H1 (cell line): ENCODE measurements at regions not wholly inside any gene's neighbourhood (a gene's known extent, or its start where the extent isn't known, plus 50 kb on each side); places are given as distances from the start of the nearest gene placed in this dataset.

Source experiments
- CHD2 ChIP-seq: IDR thresholded peaks from 2 replicates; pipeline ENCODE4 v1.6.1; 2012; ENCODE audit warnings: low read length, improper control_type of control experiment
- CTBP2 ChIP-seq: IDR thresholded peaks from 2 replicates; pipeline ENCODE4 v1.7.0; 2011; ENCODE audit warnings: borderline replicate concordance, mild to moderate bottlenecking, moderate library complexity, mixed read lengths, low read length; ENCODE audit not compliant: insufficient read depth, insufficient read length
- EZH2 ChIP-seq: fragments of 200-600 bp; sonication (generic); IDR thresholded peaks from 2 replicates; pipeline ENCODE4 v1.7.1; 2012; ENCODE audit warnings: low read depth, mild to moderate bottlenecking, moderate library complexity, low read length, inconsistent platforms; ENCODE audit not compliant: severe bottlenecking
- JUND ChIP-seq: IDR thresholded peaks from 2 replicates; pipeline ENCODE4 v1.6.1; 2011; ENCODE audit warnings: mild to moderate bottlenecking, improper control_type of control experiment, low read length
- KDM1A ChIP-seq: fragments of 200-600, 300-600 bp; sonication (generic); IDR thresholded peaks from 2 replicates; pipeline ENCODE4 v1.7.1; 2016; ENCODE audit warnings: mild to moderate bottlenecking, low read length, borderline replicate concordance
- RAD21 ChIP-seq, 2 experiments: IDR thresholded peaks in 1 of 2; conservative IDR thresholded peaks in 1 of 2; 2 replicates each; pipeline ENCODE4 v1.6.1; 2011; ENCODE audit warnings: low read depth in 2 of 2, low read length in 2 of 2, improper control_type of control experiment in 1 of 2, inconsistent platforms in 1 of 2, mild to moderate bottlenecking in 1 of 2, moderate library complexity in 1 of 2
- TBP ChIP-seq: IDR thresholded peaks from 2 replicates; pipeline ENCODE4 v1.6.1; 2011; ENCODE audit warnings: low read depth, low read length, improper control_type of control experiment
- TF ChIP-seq, protein P1 (sequence below), 3 experiments: IDR thresholded peaks; 1 replicate in 2 of 3; 2 replicates in 1 of 3; pipeline versions ENCODE4 v1.5.1 to v1.6.1; 2011; ENCODE audit warnings: low read length in 3 of 3, mild to moderate bottlenecking in 3 of 3, inconsistent platforms in 2 of 3, low read depth in 1 of 3, moderate library complexity in 1 of 3; ENCODE audit not compliant: insufficient read depth in 1 of 3; ENCODE audit errors: control extremely low read depth in 1 of 3

DNA sequence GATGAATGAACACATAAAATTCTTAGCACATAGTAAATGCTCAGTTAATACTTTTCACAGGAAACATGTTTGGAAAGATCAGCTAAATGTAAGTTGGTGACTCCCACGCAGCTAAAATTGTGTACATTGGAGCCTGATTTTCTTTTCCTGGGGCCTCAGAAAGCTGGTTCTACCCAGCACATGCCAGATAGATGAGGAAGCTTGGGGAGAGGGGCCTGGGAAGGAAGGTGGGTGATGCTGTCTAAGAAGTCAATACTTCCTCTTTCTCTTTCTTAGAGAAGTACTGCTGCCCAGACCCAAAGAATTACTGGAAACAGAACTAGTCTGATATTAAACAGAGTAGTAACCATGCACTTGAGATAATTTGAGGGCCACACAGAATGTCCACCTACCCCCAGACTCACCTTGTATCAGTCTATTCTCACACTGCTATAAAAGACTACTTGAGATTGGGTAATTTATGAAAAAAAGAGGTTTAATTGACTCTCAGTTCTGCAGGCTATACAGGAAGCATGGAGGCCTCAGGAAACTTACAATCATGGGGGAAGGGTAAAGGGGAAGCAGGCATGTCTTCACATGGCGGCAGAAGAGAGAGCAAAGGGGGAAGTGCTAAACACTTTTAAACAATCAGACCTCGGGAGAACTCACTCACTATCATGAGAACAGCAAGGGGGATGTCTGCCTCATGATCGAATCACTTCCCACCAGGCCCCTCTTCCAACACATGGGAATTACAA lies 123.3 kb upstream of the MED13L start:
- no peak for TF ChIP-seq KDM1A
- TF ChIP-seq, protein P1, sequence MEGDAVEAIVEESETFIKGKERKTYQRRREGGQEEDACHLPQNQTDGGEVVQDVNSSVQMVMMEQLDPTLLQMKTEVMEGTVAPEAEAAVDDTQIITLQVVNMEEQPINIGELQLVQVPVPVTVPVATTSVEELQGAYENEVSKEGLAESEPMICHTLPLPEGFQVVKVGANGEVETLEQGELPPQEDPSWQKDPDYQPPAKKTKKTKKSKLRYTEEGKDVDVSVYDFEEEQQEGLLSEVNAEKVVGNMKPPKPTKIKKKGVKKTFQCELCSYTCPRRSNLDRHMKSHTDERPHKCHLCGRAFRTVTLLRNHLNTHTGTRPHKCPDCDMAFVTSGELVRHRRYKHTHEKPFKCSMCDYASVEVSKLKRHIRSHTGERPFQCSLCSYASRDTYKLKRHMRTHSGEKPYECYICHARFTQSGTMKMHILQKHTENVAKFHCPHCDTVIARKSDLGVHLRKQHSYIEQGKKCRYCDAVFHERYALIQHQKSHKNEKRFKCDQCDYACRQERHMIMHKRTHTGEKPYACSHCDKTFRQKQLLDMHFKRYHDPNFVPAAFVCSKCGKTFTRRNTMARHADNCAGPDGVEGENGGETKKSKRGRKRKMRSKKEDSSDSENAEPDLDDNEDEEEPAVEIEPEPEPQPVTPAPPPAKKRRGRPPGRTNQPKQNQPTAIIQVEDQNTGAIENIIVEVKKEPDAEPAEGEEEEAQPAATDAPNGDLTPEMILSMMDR (IDR thresholded peaks at IDR 0.05; ENCODE audit: control extremely low read depth in 1 of 3, insufficient read depth in 1 of 3, low read depth in 1 of 3, low read length in 3 of 3): no peak
- TF ChIP-seq TBP: no peak
- TF ChIP-seq RAD21 (IDR thresholded peaks at IDR 0.05 in 1 of 2, conservative IDR thresholded peaks at IDR 0.05 in 1 of 2; ENCODE audit: low read depth in 2 of 2, low read length in 2 of 2): no peak
- no peak for TF ChIP-seq CHD2
- TF ChIP-seq EZH2: no peak
- no peak for TF ChIP-seq CTBP2
- no peak for TF ChIP-seq JUND
